ENCODE measurements at regions not wholly inside any gene's neighbourhood (a gene's known extent, or its start where the extent isn't known, plus 50 kb on each side); places are given as distances from the start of the nearest gene placed in this dataset.

GRCh38 chr10:105982735-105983134, 1181.8 kb downstream of the SORCS1 start:
- TF ChIP-seq SUZ12 (IDR thresholded peaks at IDR 0.05; ENCODE audit: extremely low read depth, insufficient read depth, insufficient read length) (no peak), ZNF274 (IDR thresholded peaks at IDR 0.05; ENCODE audit: low read depth, low read length) (no peak), YY1 (IDR thresholded peaks at IDR 0.05; ENCODE audit: insufficient read depth, insufficient read length) (no peak)

Data from NT2/D1 (cell line).